Stimulated activated CD8-positive, alpha-beta memory T cell treated with anti-CD3 and anti-CD28 coated beads, Interleukin-4, amount 100 ng/mL, for 24 hours (primary cell): ENCODE measurements at regions not wholly inside any gene's neighbourhood (a gene's known extent, or its start where the extent isn't known, plus 50 kb on each side); places are given as distances from the start of the nearest gene placed in this dataset.

Experiments used
- DNase-seq: peaks from one replicate; pipeline ENCODE4 v3.0.0-alpha.2; 2020; ENCODE audit warnings: low read depth

DNA sequence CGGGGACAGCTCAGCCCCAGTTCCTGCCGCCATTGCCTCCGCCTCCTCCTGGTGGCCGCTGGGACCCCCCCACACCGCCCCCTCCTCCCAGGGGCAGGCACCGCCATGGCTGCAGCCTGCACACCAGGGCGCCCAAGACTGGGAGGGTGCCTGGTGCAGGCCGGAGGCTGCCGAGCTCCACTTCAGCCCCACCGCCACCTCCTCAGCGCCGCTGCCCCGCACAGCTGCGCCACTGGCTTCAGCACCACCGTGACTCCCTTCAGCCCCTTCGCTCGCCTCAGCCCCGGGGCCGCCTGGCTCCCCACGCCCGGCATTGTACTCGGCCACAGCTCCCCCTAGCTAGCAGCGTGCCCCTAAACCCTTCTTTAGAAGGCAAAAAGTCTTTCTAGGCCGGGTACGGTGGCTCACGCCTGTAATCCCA lies 131.1 kb downstream of the CRYBB2 start:
- no peak for DNase-seq

DNA sequence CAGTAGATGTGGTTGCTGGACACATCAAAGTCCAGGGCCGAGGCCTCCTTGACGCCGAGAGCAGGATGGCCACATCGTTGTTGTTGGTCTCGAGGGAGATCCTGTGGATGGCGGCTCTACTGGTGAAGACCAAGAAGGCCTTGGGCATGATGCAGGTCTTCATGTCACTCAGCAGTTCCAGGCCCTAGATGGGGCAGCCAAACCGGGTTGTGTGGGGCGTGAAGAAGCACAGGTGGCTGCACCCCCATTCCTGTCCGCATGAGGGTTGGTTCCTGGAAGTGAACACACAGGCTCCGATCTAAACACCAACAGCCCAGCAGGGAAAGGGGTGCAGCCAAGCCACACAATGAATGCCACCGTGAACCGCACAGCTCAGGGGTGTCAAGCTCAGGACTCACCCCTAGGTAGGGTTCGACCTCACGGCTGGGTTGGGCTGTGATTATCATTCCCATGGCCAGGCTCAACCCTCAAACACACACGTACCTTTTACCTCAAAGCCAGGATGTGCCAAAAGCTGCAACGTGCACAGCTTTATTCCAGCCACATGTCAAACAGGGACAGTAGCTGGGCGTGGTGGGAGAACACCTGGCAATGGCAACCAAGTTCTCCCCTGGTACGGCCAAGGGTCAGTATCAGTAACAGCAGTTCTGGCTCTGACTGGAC lies 132.3 kb downstream of the CRYBB2 start:
- no peak for DNase-seq

DNA sequence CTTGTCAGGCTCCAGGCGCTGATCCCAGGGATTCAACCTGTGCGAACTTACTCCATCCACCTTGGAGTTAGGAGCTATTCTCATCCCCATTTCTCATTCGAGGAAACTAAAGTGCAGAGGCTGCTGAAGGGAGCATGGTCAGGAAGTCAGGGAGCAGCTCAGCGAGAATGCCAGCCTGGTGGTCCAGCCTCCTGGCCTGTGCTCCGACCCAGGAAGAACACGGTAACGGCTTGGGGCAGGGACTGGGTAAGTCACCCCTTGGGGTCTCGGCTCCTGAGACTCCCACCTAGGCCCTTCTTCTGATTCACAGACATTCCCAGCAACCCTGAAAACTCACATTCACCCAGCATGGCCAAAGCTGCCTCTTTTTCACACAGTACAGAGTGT lies 132.8 kb downstream of the CRYBB2 start:
- DNase-seq = no peak

DNA sequence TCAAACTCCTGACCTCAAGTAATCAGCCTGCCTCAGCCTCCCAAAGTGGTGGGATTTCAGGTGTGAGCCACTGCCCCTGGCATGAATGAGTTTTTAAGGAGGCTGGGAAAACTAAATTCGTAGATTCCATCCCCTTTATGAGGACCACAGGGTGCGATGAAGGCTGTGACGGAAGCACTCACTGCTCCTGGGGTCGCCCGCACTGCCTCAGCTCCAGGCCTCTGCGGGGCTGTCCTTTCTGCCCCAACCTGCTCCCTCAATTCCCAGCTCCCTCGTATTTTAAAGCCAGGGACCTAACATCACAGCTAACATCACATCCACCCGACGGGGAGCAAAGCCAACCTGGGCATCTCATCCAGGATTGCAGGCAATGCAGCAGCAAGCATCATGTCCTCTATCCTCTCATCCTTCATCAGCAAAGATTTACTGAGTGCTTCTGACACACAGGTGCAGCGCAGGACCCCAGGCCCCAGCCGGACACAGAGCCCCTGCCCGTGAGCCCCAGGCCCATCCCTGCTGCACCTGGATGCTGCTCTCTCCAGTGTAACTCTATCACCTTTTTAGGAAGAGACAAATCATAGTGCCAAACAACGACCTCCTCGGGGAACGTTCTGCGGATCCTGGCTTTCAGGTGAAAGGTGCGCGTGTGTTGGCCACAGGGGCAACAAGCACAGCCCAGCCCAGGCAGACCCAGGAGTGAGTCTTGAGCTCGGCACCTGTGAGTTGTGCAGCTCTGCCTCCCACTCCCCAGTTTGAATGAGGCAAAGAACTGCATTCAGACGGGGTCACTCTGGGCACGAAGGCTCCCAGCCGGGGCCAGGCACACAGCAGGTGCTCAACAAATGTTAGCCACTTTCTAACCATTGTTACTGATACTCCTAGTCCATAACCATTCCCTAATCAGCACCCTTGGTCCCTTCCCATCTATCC lies 134.3 kb downstream of the CRYBB2 start:
- DNase-seq = no peak

DNA sequence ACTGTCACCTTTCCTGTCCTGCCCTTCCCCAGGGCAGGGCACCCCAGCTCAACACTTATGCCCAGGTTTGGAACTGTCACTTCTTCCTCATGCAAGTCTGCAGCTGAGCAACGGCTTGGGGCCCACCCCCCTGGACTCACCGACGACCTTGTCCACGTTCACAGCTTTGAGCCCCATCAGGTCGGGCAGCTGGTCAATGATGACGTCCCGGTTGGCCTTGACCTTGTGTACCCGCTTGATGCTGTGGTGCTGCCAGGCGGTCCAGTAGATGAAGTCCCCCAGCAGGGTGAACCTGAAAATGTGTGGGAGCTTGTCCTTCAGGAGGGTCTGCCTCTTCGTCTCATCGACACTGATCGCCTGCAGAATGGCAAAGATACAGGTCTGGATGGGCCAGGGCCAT lies 135.0 kb downstream of the CRYBB2 start:
- no peak for DNase-seq

DNA sequence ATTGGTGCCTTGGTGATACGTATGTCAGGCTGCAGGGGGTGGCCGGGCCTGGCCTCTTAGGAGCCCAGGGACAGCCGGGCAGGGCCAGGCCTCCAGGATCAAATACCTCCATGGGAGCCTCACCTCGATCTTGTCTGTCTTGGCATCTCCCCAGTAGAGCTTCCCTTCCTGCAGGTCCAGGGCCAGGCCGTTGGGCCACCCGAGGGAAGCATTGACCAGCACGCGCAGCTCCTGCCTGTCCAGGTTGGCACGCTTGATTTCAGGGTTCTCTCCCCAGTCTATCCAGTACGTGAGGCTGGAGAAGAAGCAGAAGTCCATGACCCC lies 137.7 kb downstream of the CRYBB2 start:
- no peak for DNase-seq

DNA sequence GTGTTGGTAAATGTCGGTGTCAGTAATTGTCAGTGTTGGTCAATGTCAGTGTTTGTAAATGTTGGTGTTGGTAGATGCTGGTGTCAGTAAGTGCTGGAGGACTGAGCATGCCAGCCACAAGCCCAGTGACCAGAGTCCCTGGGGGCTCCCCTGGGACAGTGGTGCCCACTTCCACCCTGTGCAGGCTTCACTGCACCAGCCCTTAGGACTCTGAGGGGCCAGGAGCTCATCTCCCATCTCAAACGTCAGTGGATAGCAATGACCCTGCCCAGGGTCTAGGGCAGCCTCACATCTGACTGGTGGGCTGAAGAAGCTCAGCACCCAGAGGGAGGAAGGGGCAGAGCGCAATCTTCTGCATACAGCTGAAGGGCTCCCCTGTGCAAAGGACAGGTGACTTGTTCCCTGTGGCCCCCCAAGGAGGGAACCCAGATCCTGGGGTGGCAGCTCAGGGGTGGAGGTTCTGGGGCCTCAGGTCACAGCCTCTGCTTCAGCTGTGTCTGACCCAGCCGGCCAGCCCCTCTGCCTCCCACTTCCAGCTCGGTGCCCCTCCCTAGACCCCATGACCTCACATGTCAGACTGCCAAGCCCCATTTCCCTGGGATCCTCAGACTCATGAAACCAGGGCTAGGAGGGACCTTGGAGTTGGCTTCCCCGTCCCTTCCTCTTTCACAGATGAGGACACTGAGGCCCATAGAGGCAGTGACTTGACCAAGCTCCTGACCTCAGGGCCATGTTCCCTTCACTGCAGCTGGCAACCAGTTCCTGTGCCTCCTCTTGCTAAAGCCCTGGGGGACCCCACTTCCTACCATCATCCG lies 138.4 kb downstream of the CRYBB2 start:
- no peak for DNase-seq

DNA sequence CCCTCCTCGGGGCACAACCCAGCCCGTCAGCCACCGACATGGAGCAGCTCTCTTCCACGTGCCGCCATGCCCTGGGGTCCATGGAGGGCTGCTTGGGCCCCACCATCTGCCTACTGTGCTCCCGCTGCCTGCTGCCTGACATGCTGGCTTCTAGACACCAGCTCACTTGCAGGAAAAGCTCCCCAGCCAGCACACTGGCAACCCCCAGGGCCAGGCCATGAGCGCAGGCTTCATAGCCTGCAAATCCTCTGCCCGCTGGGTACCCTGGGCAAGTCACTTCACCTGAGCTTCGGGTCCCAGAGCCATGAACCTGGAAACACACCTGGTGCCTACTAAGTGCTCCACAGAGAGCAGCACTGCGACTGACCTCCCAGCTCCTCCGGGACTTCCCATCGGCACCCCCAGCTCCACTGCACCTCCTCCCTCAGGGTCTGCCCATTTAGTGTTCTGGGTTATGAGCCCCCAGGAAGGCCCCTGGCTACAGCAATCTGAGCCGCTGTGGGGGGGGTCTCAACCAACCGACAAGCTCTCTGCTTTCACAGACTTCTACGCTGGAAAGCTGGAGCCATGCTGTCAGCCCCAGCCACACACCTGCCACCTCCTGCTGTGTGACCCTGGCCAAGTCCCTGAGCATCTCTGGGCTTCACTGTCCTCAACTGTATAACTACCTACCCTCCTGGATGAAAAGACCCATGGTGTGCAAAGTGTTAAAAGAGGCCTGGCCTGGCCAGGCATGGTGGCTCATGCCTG lies 139.2 kb downstream of the CRYBB2 start:
- DNase-seq = no peak

DNA sequence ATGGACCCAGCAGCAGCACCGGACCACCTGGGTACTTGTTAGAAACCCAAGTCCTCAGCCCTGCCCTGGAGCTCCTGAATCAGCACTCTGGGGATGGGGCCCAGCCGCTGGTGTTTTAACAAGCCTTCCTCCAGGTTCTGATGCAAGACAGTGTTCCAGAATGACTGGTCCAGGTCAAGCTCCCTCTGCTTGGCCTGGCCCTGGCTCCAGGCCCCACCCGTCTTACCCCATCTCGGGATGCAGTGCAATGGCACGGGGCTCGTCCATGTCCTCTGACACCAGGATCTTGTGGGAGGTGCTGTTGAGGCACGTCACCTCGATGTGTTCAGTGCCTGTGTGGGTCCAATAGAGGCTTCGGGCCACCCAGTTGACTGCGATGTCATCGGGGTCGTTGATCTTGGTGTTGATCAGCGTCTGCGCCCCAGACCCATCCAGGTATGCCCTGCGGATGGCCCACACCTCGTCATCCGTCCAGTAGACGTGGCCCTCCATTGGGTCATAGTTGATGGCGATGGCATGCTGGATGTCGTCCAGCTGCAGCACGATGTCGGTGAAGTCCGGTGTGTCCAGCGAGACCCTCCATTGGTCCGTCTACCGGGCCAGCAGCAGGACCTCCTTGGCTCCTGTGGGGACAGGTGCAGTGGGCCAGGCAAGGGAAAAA lies 140.3 kb downstream of the CRYBB2 start:
- no peak for DNase-seq

DNA sequence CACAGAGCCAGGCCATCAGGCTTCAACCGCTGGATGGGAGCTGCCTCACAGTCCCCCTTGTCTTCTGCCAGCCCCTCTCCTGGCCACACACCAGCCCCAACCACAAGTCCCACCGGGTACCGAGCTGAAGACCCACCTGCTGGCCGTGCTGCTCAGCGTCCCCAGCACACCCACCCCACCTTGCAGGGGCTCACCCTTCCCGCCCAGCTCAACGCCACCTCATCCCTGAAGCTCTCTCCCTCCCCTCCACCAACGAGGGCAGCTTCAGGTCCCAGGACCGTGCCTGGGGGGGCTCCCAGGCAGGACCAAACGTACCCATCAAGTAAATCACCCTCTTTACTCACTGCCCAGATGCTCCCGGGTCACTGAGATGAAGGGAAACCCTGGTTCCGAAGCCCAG lies 141.0 kb downstream of the CRYBB2 start:
- no peak for DNase-seq

DNA sequence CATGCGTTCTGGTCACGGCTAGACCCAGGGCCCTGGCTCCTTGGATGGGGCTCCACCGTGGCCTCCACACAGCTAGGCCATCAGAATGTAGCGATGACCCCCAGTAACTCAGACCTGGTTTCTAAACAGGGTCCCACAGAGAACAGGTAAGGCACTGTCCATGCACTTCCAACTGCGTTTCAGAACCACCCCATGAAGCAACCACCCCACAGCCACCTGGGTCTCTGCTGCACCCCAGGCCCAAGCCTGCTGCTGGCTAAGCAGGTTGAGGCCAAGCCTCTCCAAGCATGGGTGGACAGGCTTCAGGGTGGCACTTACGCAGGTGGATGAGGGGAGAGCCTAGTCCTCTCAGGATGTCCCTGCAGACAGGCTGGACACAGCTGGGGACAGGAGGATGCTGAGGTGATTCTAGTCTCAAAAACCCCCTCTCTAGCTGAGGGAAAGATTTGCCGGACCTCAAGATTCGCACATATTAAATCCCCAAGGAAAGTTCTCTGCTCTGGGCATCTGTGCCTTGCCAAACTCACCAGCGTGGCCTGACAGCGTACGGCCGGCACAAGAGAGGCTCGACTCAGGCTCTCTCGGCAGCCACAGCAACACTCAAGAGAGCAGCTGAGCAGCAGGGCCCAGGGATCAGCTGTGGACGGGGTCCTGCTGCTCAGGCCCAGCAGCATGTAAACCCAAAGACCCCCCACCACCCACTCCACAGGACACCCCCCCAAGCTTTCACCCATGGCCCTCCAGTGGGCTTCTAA lies 141.6 kb downstream of the CRYBB2 start:
- no peak for DNase-seq

DNA sequence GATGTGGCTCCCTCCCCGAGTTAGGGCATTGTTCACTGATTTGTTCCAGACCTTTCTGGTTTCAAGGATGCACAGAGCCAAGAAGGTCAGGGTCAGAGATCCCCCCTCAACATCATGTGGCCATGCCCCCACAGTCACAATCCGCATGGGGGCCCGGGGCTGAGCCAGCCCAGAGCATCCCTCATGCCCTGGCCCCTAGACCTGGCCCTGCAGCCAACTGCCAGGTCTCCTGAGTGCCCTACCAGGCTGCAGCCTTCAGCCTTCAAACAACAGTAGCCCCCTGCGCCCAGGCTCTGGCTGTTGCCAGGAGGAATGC lies 142.4 kb downstream of the CRYBB2 start:
- no peak for DNase-seq

DNA sequence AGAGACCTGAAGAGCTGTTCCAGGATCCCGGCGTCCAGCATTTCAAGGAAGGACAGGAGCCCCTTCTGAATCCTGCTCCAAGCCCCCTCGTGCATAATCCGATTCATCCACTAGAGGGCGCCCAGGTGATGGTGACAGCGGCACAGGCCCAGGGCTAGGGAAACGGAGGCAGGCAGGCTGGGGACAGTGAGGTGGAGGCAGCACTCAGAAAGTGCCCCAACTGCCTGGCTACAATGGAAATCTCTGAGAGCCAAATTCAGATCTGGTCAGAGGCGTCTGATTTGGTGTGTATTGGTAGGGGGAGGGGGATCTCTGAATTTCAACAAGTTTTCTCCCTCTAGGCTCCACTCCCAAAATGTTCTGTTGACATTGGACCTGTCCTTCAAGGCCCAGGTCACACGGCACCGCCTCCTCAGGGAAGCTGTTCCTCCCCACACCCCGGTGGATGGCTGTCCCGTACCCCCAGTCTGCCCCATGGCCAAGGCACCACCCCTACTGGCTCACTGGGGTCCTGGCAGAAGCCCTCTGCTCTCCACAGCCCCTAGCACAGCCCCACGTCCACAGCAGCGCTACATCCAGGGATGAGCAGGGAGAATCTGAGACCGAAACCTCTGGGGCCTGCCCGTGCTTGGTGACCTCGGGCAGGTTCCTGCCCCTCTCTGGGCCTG lies 142.9 kb downstream of the CRYBB2 start:
- peak; percentile 51 for DNase-seq

DNA sequence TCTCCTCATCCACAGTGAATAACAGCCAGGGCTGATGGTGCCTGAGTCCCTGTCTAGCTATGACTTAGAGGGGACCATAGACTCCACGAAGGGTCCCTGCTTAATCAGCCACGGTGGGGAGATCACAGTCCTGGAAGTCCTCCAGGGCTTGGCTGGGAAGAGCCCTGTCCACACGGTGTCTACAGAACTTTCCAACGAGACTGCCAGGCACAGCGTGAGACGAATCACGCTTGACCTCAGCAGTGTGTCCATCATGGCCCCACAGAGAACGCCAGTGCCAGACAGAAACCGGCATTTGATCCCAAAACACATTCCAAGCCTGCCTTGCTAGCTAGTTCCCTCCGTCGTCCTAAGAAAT lies 143.4 kb downstream of the CRYBB2 start:
- DNase-seq = no peak

DNA sequence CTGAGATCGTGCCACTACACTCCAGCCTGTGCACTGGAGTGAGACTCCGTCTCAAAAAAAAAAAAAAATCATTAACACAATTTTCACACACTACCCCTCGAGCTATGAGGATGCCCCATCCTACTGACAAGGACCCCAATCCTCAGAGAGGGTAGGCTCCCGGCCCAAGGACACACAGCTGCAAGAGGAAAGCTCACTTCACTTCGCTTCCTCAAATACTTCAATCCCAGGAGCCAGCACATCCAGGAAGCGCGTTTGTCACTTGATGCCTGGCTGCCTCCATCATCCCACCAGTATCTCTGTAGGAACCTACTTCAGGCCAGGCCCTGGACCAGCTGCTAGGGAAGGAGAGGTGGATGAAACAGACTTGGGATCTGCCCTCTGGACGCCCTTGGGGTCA lies 144.0 kb downstream of the CRYBB2 start:
- DNase-seq = no peak

DNA sequence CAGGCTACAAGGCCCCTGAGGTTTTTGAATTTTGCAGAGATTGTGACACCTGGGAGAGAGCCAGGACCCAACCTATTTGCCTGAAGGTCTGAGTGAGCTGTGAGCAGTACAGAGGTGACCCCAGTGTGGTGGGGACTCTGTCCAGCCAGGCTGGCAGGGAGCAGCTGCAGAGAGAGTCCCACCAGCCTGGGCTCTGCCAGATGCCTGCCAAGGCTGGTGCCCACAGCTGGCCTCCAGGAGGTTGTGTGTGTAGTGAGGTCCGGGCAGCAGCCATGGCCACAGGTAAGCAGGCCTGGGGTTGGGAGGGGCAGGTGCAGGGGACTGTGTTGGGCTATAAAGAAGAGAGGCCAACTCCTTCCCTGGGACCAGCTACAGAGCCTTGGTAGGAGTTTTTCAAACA lies 144.8 kb downstream of the CRYBB2 start:
- DNase-seq = no peak

DNA sequence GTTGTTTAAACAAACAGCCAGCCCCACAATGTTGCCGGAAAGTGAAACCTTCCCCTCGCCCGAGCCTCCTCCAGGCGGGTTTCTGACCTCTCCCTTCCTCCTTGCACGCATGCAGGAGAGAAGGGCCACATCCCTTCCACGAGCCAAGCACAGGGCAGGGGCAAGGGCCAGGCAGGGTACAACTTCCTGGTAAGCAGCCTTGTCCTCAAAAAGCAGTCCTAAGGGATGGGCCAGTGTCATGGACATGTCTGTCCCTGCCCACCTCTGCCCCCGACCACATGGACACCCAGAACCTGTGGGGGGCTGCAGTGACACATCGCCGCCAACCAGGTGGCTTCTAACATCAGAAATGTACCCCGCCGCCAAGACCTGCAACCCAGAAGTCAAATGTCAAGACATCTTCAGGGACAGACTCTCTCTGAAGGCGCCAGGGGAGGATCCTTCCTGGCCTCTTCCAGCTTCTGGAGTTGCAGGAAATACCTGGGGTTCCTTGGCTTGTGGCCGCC lies 145.3 kb downstream of the CRYBB2 start:
- no peak for DNase-seq

DNA sequence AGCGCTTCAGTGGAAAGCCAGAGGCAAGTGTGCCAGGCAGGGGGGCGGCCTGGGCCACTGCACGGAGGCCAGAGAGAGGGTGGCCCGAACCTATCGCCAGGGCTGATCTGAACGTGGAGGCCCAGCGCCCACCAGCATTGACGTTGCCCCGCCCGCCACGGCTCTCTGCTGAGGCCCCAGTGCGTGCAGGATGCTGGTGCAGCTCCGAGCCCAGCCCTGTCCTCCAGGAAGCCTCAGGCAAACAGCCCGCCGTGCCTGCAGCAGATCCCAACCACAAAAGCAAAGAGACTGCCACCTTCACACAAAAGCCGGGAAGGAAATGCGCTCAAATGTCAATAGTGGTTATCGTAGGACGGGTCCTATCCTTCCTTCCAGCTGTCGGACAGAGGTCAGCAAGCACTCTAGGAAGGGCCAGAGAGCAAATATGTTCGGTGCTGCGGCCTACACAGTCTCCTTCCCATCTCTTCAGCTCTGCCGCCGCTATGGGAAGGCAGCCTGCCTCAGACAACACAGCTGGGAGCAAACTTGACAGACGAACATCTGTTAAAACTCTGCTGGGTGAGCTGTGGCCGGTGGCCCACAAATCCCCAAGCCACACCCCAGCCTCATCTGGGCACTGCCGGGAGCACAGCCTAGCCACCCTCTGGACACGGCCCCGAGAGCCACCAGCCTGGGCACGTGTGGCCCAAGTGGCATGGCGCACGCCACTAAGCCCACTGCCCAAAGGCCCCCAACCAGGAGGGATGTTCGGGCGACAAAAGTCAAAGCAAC lies 146.2 kb downstream of the CRYBB2 start:
- DNase-seq = no peak

DNA sequence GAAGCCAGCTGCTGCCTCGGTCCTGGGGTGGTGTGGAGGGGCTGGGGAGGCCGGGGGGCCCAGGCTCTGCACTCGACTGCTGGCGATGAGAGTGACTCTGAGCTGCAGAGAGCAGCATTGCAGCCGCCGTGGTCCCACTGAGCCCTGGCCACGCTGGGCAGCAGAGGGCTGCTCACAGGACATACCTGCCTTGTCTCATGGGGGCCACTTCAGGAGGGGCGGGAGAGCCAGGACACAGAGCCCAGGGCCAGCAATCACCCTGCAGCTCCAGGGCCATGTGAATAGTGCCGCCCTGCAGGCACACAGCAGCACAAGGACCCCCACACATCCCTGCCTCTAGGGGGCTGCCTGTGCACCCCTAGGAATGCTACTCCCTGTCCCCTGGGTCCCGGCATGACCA lies 147.0 kb downstream of the CRYBB2 start:
- no peak for DNase-seq
